Suprapubic skin (tissue), 4 donors: ENCODE measurements at regions not wholly inside any gene's neighbourhood (a gene's known extent, or its start where the extent isn't known, plus 50 kb on each side); places are given as distances from the start of the nearest gene placed in this dataset.

Experiments
- DNase-seq, 2 donors: peaks; one replicate each; pipeline ENCODE4 v3.0.0-alpha.2; 2019; ENCODE audit warnings: low spot score in 2 of 2
- H3K27ac ChIP-seq: fragments of 200-600 bp; sonication (generic); one replicate; pipeline ENCODE4 v1.5.1; 2019
- H3K27me3 ChIP-seq: fragments of 200-600 bp; sonication (generic); one replicate; pipeline ENCODE4 v1.5.1; 2019
- H3K36me3 ChIP-seq: fragments of 200-600 bp; sonication (generic); one replicate; pipeline ENCODE4 v1.5.1; 2019
- H3K4me1 ChIP-seq: fragments of 200-600 bp; sonication (generic); one replicate; pipeline ENCODE4 v1.5.1; 2019
- H3K4me3 ChIP-seq: fragments of 200-600 bp; sonication (generic); one replicate; pipeline ENCODE4 v1.5.1; 2019; ENCODE audit warnings: mild to moderate bottlenecking
- H3K9me3 ChIP-seq: fragments of 200-600 bp; sonication (generic); one replicate; pipeline ENCODE4 v1.5.1; 2019
- CTCF ChIP-seq, 2 donors: fragments of 200-600 bp in 1 of 2; fragments of 450-650 bp in 1 of 2; sonication (generic) in 1 of 2; IDR thresholded peaks; one replicate each; pipeline ENCODE4 v1.5.1; 2016 to 2019; ENCODE audit warnings: antibody characterized with exemption in 2 of 2, mild to moderate bottlenecking in 1 of 2, moderate library complexity in 1 of 2
- EP300 ChIP-seq: sonication (generic); formaldehyde crosslinking; IDR thresholded peaks from one replicate; pipeline ENCODE4 v1.6.1; 2017; ENCODE audit warnings: antibody characterized with exemption
- POLR2A ChIP-seq, 2 donors: fragments of 450-650 bp; IDR thresholded peaks; one replicate each; pipeline ENCODE4 v1.6.1; 2017; ENCODE audit warnings: antibody characterized with exemption in 2 of 2, mild to moderate bottlenecking in 2 of 2, moderate library complexity in 2 of 2
- POLR2AphosphoS5 ChIP-seq, 3 donors: sonication (generic); formaldehyde crosslinking; IDR thresholded peaks; one replicate each; pipeline ENCODE4 v1.6.1; 2017; ENCODE audit warnings: antibody characterized with exemption in 3 of 3
- WGBS: methylation state at CpG from one replicate; pipeline ENCODE4 v1.1.5; 2018; 5-methylcytosine and 5-hydroxymethylcytosine counted together

GRCh38 chr11:123330948-123331347 is 99.1 kb upstream of the GRAMD1B start:
- Histone ChIP-seq H3K9me3 (no peaks in the 10 kb centered on the region), H3K27ac (no peak overlapping the region), H3K4me1 (no peaks in the 10 kb centered on the region), H3K27me3 (no peaks in the 10 kb centered on the region), H3K4me3 (no peak overlapping the region), H3K36me3 (no peaks in the 10 kb centered on the region)
- DNase-seq = no peak
- TF ChIP-seq POLR2A (IDR thresholded peaks at IDR 0.05) = no peak
- TF ChIP-seq CTCF (IDR thresholded peaks at IDR 0.05) = no peak
- TF ChIP-seq POLR2AphosphoS5 (IDR thresholded peaks at IDR 0.05) = no peak
- TF ChIP-seq EP300 = no peak
- 61% methylated on average over 2 of the region's 2 CpGs for WGBS

GRCh38 chr11:123330471-123330870 is 99.6 kb upstream of the GRAMD1B start:
- Histone ChIP-seq H3K27me3 (no peaks in the 10 kb centered on the region), H3K4me3 (no peak overlapping the region), H3K27ac (no peak overlapping the region), H3K36me3 (no peaks in the 10 kb centered on the region), H3K4me1 (no peaks in the 10 kb centered on the region), H3K9me3 (no peaks in the 10 kb centered on the region)
- WGBS = 71% methylated on average over 2 of the region's 2 CpGs
- DNase-seq = no peak
- TF ChIP-seq EP300 (no peak), POLR2AphosphoS5 (IDR thresholded peaks at IDR 0.05) (no peak), CTCF (IDR thresholded peaks at IDR 0.05) (no peak)

GRCh38 chr11:123330071-123330470 is 100.0 kb upstream of the GRAMD1B start:
- H3K4me1 ChIP-seq = no peaks in the 10 kb centered on the region
- no peak overlapping the region for H3K27ac ChIP-seq
- H3K4me3 ChIP-seq = no peak overlapping the region
- no peak for DNase-seq
- no peaks in the 10 kb centered on the region for H3K36me3 ChIP-seq
- WGBS = 29% methylated on average over 4 of the region's 4 CpGs
- TF ChIP-seq CTCF (IDR thresholded peaks at IDR 0.05) (no peak), EP300 (no peak), POLR2AphosphoS5 (IDR thresholded peaks at IDR 0.05) (no peak), POLR2A (IDR thresholded peaks at IDR 0.05) (no peak)
- H3K27me3 ChIP-seq = no peaks in the 10 kb centered on the region
- H3K9me3 ChIP-seq = no peaks in the 10 kb centered on the region

GRCh38 chr11:123328281-123328867 is 101.7 kb upstream of the GRAMD1B start:
- H3K4me1 ChIP-seq = no peaks in the 10 kb centered on the region
- no peaks in the 10 kb centered on the region for H3K9me3 ChIP-seq
- no peak for DNase-seq
- WGBS = 60% methylated on average over 5 of the region's 5 CpGs
- no peak overlapping the region for H3K27ac ChIP-seq
- TF ChIP-seq POLR2A (IDR thresholded peaks at IDR 0.05) (no peak), CTCF (IDR thresholded peaks at IDR 0.05) (no peak), POLR2AphosphoS5 (IDR thresholded peaks at IDR 0.05) (no peak), EP300 (no peak)
- H3K4me3 ChIP-seq = no peak overlapping the region
- no peaks in the 10 kb centered on the region for H3K36me3 ChIP-seq
- no peaks in the 10 kb centered on the region for H3K27me3 ChIP-seq

- H3K4me1 ChIP-seq = no peaks in the 10 kb centered on the region
- no peaks in the 10 kb centered on the region for H3K27me3 ChIP-seq
- TF ChIP-seq EP300 (no peak), POLR2A (IDR thresholded peaks at IDR 0.05) (no peak), CTCF (IDR thresholded peaks at IDR 0.05) (no peak), POLR2AphosphoS5 (IDR thresholded peaks at IDR 0.05) (no peak)
- H3K36me3 ChIP-seq = no peaks in the 10 kb centered on the region
- H3K27ac ChIP-seq = no peak overlapping the region
- 72% methylated on average over 3 of the region's 3 CpGs for WGBS
- no peaks in the 10 kb centered on the region for H3K9me3 ChIP-seq
- DNase-seq = no peak
- no peak overlapping the region for H3K4me3 ChIP-seq
These were observed 104.5 kb upstream of the GRAMD1B start for GRCh38 chr11:123325533-123325932.
